ENCODE measurements at regions not wholly inside any gene's neighbourhood (a gene's known extent, or its start where the extent isn't known, plus 50 kb on each side); places are given as distances from the start of the nearest gene placed in this dataset.

- TF ChIP-seq REST (IDR thresholded peaks at IDR 0.05), result no peak
- no peak for TF ChIP-seq SP1 (IDR thresholded peaks at IDR 0.05)
- no peak for TF ChIP-seq ZBTB33 (IDR thresholded peaks at IDR 0.05)
- no peak for TF ChIP-seq FOXA1 (IDR thresholded peaks at IDR 0.05)
- no peak for TF ChIP-seq MAX (IDR thresholded peaks at IDR 0.05)
- no peak for TF ChIP-seq GABPA (IDR thresholded peaks at IDR 0.05 in 1 of 2, conservative IDR thresholded peaks at IDR 0.05 in 1 of 2)
- TF ChIP-seq HNF4G (IDR thresholded peaks at IDR 0.05), result no peak
- TF ChIP-seq HNF4A (conservative IDR thresholded peaks at IDR 0.05), result no peak
- no peak for TF ChIP-seq YY1 (IDR thresholded peaks at IDR 0.05)
- no peak for TF ChIP-seq EGR1 (IDR thresholded peaks at IDR 0.05; ENCODE audit: low read depth in 2 of 2)
- WGBS, result 76% methylated on average over 3 of the region's 3 CpGs
- H3K9ac ChIP-seq (ENCODE audit: low read depth in 1 of 2, low read length in 2 of 2), result no peak overlapping the region
- no peak overlapping the region for H3K4me3 ChIP-seq (ENCODE audit: low read depth in 1 of 3, low read length in 3 of 3)
- peaks cover 0 to 3% (median 0%) of the 10 kb centered on the region in 4 donors for H3K9me3 ChIP-seq (ENCODE audit: control insufficient read depth in 4 of 4, low read length in 3 of 4)
- no peaks in the 10 kb centered on the region for H3K36me3 ChIP-seq (ENCODE audit: control insufficient read depth in 4 of 4, insufficient read depth in 3 of 4, low read depth in 1 of 4, low read length in 3 of 4)
- no peak overlapping the region for H3K27ac ChIP-seq (ENCODE audit: low read depth in 1 of 2, low read length in 2 of 2)
- no peak for DNase-seq (ENCODE audit: low spot score)
- no peaks in the 10 kb centered on the region for H3K4me1 ChIP-seq (ENCODE audit: control insufficient read depth in 4 of 4, insufficient read depth in 4 of 4, low read length in 3 of 4)
- H3K27me3 ChIP-seq (ENCODE audit: control insufficient read depth in 4 of 4, insufficient read depth in 4 of 4, low read length in 3 of 4), result no peaks in the 10 kb centered on the region
Measured at GRCh38 chr2:239494578-239494977, 93.8 kb upstream of the HDAC4 start.

GRCh38 chr2:239489481-239489880, 88.7 kb upstream of the HDAC4 start:
- Histone ChIP-seq H3K9me3 (ENCODE audit: control insufficient read depth in 4 of 4, low read length in 3 of 4) (no peaks in the 10 kb centered on the region), H3K4me1 (ENCODE audit: control insufficient read depth in 4 of 4, insufficient read depth in 4 of 4, low read length in 3 of 4) (no peaks in the 10 kb centered on the region), H3K27me3 (ENCODE audit: control insufficient read depth in 4 of 4, insufficient read depth in 4 of 4, low read length in 3 of 4) (no peaks in the 10 kb centered on the region), H3K4me3 (ENCODE audit: low read depth in 1 of 3, low read length in 3 of 3) (no peak overlapping the region), H3K36me3 (ENCODE audit: control insufficient read depth in 4 of 4, insufficient read depth in 3 of 4, low read depth in 1 of 4, low read length in 3 of 4) (no peaks in the 10 kb centered on the region), H3K27ac (ENCODE audit: low read depth in 1 of 2, low read length in 2 of 2) (no peak overlapping the region), H3K9ac (ENCODE audit: low read depth in 1 of 2, low read length in 2 of 2) (no peak overlapping the region)
- WGBS, result 70% methylated on average over 3 of the region's 3 CpGs
- TF ChIP-seq JUND (IDR thresholded peaks at IDR 0.05), result no peak
- no peak for TF ChIP-seq RAD21 (IDR thresholded peaks at IDR 0.05)
- no peak for TF ChIP-seq NR2F2 (IDR thresholded peaks at IDR 0.05)
- no peak for TF ChIP-seq SP1 (IDR thresholded peaks at IDR 0.05)
- TF ChIP-seq FOXA2 (IDR thresholded peaks at IDR 0.05), result no peak
- no peak for TF ChIP-seq TAF1 (conservative IDR thresholded peaks at IDR 0.05)
- no peak for TF ChIP-seq ATF3 (IDR thresholded peaks at IDR 0.05)
- no peak for TF ChIP-seq ZBTB33 (IDR thresholded peaks at IDR 0.05)
- TF ChIP-seq HNF4G (IDR thresholded peaks at IDR 0.05), result no peak
- no peak for TF ChIP-seq MAX (IDR thresholded peaks at IDR 0.05)
- no peak for TF ChIP-seq FOXA1 (IDR thresholded peaks at IDR 0.05)
- TF ChIP-seq YY1 (IDR thresholded peaks at IDR 0.05), result no peak
- TF ChIP-seq EGR1 (IDR thresholded peaks at IDR 0.05; ENCODE audit: low read depth in 2 of 2), result no peak
- no peak for TF ChIP-seq REST (IDR thresholded peaks at IDR 0.05)
- no peak for DNase-seq (ENCODE audit: low spot score)

All from liver (tissue), 7 donors.